WERI-Rb-1 (cell line): ENCODE measurements at regions not wholly inside any gene's neighbourhood (a gene's known extent, or its start where the extent isn't known, plus 50 kb on each side); places are given as distances from the start of the nearest gene placed in this dataset.
A peak's percentile ranks its signal among the peaks of the same experiment; 100 is the strongest.

ENCODE experiments used
- DNase-seq: peaks from one replicate; pipeline ENCODE4 v3.0.0-alpha.2; 2020
- H3K27ac ChIP-seq: fragments of 250-450 bp; sonication (Bioruptor Pico); 2 replicates; pipeline ENCODE4 v1.5.1; 2020; ENCODE audit warnings: mild to moderate bottlenecking, moderate library complexity
- H3K27me3 ChIP-seq: fragments of 250-450 bp; sonication (Bioruptor Pico); 2 replicates; pipeline ENCODE4 v1.5.1; 2021; ENCODE audit warnings: mild to moderate bottlenecking, low read depth, moderate library complexity; ENCODE audit not compliant: insufficient read depth, severe bottlenecking
- H3K36me3 ChIP-seq: fragments of 250-450 bp; sonication (Bioruptor Pico); 2 replicates; pipeline ENCODE4 v1.5.1; 2020; ENCODE audit warnings: mild to moderate bottlenecking, moderate library complexity
- H3K4me3 ChIP-seq: 2 replicates; pipeline ENCODE4 v1.5.1; 2011; ENCODE audit warnings: low read depth, mild to moderate bottlenecking, control low read depth, low read length
- H3K9me3 ChIP-seq: fragments of 250-450 bp; sonication (Bioruptor Pico); 2 replicates; pipeline ENCODE4 v1.5.1; 2021; ENCODE audit warnings: mild to moderate bottlenecking, moderate library complexity; ENCODE audit not compliant: severe bottlenecking
- TF ChIP-seq, protein P1 (sequence below): IDR thresholded peaks from 2 replicates; pipeline ENCODE4 v1.5.1; 2011; ENCODE audit warnings: low read depth, mild to moderate bottlenecking, control low read depth, inconsistent platforms, low read length

DNA sequence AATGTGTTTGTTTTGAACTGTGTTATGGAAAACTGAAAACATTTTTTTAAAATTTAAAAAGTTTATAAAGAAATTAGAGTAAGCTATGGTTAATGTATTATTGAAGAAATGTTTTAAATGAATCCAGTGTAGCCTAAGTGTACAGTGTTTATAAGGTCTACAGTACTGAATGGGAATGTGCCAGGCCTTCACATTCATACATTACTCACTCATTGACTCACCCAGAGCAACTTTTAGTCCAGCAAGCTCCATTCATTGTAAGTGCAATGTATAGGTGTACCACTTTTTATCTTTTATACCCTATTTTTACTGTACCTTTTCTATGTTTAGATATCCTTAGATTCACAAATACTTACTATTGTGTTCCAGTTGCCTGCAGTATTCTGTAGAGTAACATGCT is 215.1 kb upstream of the THUMPD2 start:
- TF ChIP-seq, protein P1, sequence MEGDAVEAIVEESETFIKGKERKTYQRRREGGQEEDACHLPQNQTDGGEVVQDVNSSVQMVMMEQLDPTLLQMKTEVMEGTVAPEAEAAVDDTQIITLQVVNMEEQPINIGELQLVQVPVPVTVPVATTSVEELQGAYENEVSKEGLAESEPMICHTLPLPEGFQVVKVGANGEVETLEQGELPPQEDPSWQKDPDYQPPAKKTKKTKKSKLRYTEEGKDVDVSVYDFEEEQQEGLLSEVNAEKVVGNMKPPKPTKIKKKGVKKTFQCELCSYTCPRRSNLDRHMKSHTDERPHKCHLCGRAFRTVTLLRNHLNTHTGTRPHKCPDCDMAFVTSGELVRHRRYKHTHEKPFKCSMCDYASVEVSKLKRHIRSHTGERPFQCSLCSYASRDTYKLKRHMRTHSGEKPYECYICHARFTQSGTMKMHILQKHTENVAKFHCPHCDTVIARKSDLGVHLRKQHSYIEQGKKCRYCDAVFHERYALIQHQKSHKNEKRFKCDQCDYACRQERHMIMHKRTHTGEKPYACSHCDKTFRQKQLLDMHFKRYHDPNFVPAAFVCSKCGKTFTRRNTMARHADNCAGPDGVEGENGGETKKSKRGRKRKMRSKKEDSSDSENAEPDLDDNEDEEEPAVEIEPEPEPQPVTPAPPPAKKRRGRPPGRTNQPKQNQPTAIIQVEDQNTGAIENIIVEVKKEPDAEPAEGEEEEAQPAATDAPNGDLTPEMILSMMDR, result no peak
- DNase-seq, result no peak
- H3K27me3 ChIP-seq, result no peaks in the 10 kb centered on the region
- H3K4me3 ChIP-seq, result no peak overlapping the region
- no peaks in the 10 kb centered on the region for H3K36me3 ChIP-seq
- H3K9me3 ChIP-seq, result peaks cover 3% of the 10 kb centered on the region
- no peak overlapping the region for H3K27ac ChIP-seq

DNA sequence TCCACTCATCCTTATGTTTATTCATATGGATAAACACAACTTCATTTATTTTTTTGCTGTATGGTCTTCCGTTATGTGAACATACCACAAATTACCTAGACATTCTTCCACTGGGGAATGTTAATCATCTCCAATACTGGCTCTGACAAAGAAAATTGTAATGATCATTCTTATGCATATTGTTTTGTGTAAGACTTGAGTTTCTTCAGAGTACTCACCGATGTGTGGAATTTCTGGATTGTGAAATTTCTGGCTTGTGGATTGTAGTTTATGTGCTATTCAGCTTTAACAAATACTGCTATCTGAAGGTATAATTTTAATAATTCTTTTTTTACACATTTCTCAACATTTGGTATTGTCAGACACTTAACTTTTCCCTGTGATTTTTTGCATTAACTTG is 212.2 kb upstream of the THUMPD2 start:
- TF ChIP-seq, protein P1, result no peak
- H3K27ac ChIP-seq, result no peak overlapping the region
- DNase-seq, result no peak
- no peaks in the 10 kb centered on the region for H3K36me3 ChIP-seq
- H3K4me3 ChIP-seq, result no peak overlapping the region
- peaks cover 3% of the 10 kb centered on the region for H3K9me3 ChIP-seq
- H3K27me3 ChIP-seq, result no peaks in the 10 kb centered on the region

DNA sequence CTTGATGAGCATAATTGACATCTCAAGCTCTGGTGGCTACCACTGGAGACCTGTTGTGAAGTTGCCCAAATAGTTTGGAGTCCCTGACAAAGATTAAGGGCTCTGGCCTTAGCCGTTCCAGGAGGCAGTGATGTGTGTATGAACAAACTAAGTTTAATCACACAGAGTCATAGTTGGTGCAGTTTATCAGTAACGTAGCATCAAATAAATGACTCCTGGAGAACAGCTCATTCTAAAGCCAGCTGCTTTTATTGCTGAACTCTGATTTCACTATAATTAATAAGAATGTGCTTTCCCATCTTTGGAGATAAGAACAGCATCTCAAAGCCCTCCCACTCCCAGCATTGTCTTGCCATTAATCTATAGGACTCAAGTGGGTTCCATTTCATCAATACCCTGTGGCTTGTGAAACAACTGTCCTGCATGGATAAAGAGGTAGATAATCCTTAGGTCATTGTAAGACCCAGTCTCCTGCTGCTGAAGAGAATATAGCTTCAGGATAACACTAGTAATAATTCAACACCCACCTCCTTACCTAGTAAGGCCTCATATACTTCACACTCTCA is 211.4 kb upstream of the THUMPD2 start:
- no peak overlapping the region for H3K4me3 ChIP-seq
- no peak for DNase-seq
- H3K27ac ChIP-seq, result no peak overlapping the region
- TF ChIP-seq, protein P1, result no peak
- H3K9me3 ChIP-seq, result peaks cover 3% of the 10 kb centered on the region
- H3K27me3 ChIP-seq, result no peaks in the 10 kb centered on the region
- H3K36me3 ChIP-seq, result no peaks in the 10 kb centered on the region

DNA sequence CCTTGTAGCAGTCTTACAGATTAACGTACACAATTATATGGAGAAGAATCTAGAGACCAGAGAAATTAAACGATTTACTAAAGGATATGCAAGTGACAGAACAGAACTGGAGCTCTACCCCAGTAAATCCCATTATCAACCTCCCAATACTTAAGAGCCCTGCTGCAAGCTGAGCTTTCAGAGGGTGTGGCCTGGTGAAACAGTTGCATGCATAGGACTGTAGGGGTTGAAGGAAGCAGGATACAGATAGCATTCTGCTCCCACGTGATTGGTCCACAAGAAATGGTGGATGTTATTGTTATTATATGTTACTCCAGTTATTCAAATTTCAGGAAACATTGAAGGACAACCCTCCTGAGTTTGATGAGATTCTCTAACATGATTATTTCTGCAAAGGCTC is 210.8 kb upstream of the THUMPD2 start:
- Histone ChIP-seq H3K27me3 (no peaks in the 10 kb centered on the region), H3K36me3 (no peaks in the 10 kb centered on the region), H3K27ac (no peak overlapping the region), H3K9me3 (peaks cover 3% of the 10 kb centered on the region), H3K4me3 (no peak overlapping the region)
- DNase-seq, result peak; percentile 38
- TF ChIP-seq, protein P1, result no peak

DNA sequence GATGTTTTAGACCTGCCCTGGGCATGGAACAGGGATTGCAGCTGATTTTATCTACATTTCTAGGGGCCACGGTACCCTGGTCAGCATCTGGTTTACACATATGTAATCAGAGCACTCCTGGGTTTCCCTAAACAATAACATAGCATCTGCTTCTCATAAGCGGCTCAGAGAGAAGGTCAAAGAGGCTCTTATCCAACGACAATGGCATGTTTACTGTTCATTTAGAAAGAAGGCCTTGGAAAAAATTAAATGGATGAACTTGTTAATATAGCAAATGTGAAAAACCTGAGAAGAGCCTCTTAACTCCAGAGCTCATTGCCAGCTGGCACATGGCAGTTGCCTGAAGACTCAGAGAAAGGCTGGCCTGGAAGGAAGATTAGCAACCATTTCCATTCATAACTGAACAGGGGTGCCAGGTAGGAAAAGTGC is 202.8 kb upstream of the THUMPD2 start:
- no peaks in the 10 kb centered on the region for H3K36me3 ChIP-seq
- DNase-seq, result peak; percentile 43
- peak overlapping the region; percentile 27 for H3K27ac ChIP-seq
- peaks cover 12% of the 10 kb centered on the region for H3K9me3 ChIP-seq
- H3K27me3 ChIP-seq, result no peaks in the 10 kb centered on the region
- H3K4me3 ChIP-seq, result no peak overlapping the region
- TF ChIP-seq, protein P1, result no peak

DNA sequence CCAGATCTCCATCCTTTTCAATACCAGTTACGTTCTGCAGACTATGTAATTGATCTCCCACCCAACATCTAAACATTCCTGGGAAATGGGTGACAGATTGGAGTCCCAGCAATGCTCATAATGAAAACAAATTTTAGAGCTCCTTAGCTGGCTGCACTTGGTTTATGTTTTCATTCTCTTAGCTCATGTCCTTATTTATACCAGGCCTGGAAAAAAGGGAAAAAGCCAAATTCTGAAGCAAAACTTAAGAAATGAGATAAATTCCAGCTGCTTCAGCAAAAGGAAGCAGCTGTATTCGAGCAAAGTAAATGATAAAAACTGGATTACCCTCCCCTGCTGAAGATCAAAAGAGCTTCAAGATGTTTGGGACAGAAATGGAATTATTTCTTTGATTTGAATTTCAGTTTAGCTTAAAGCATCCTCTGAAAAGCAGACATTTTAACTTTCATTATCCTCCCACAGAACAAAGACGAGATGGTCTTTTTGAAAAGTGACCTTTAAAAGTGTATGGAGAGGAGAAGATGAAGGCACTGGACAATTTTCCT is 196.5 kb upstream of the THUMPD2 start:
- Histone ChIP-seq H3K27ac (no peak overlapping the region), H3K36me3 (no peaks in the 10 kb centered on the region), H3K4me3 (no peak overlapping the region), H3K27me3 (no peaks in the 10 kb centered on the region), H3K9me3 (no peaks in the 10 kb centered on the region)
- TF ChIP-seq, protein P1, result no peak
- DNase-seq, result no peak
